Activated CD8-positive, alpha-beta T cell treated with anti-CD3 and anti-CD28 coated beads for 36 hours (primary cell): ENCODE measurements at regions not wholly inside any gene's neighbourhood (a gene's known extent, or its start where the extent isn't known, plus 50 kb on each side); places are given as distances from the start of the nearest gene placed in this dataset.

Source experiments
- ATAC-seq: fragments of 200-7000 bp; cut with Tn5 transposase; one replicate; pipeline ENCODE4 v1.10.0; 2021; ENCODE audit warnings: mild to moderate bottlenecking, moderate library complexity
- CTCF ChIA-PET: fragments of 350-600 bp; sonication (Branson Sonifier 250); formaldehyde crosslinking; loops from one replicate; lab custom pipeline; 2021; ENCODE audit warnings: antibody characterized with exemption; lab: Charles Lee
- POLR2A ChIA-PET: fragments of 350-600 bp; sonication (Branson Sonifier 250); formaldehyde crosslinking; loops from one replicate; lab custom pipeline; 2021; ENCODE audit warnings: antibody characterized with exemption; lab: Charles Lee
- DNase-seq: peaks from one replicate; pipeline ENCODE4 v3.0.0-alpha.2; 2020
- H3K27ac Mint-ChIP-seq: one replicate; pipeline ENCODE4 v1.8.0; 2021; ENCODE audit warnings: mild to moderate bottlenecking, mixed read lengths
- H3K27me3 Mint-ChIP-seq: one replicate; pipeline ENCODE4 v1.8.0; 2021; ENCODE audit warnings: mixed read lengths
- H3K36me3 Mint-ChIP-seq: one replicate; pipeline ENCODE4 v1.8.0; 2021; ENCODE audit warnings: low read depth, mixed read lengths
- H3K4me1 Mint-ChIP-seq: one replicate; pipeline ENCODE4 v1.8.0; 2021; ENCODE audit warnings: low read depth, mixed read lengths
- H3K4me3 Mint-ChIP-seq: one replicate; pipeline ENCODE4 v1.8.0; 2021; ENCODE audit warnings: mild to moderate bottlenecking, moderate library complexity, mixed read lengths
- H3K9me3 Mint-ChIP-seq: one replicate; pipeline ENCODE4 v1.8.0; 2021; ENCODE audit warnings: mixed read lengths
- CTCF ChIP-seq: fragments of 200-600 bp; IDR thresholded peaks from one replicate; pipeline ENCODE4 v1.8.0; 2022; ENCODE audit warnings: antibody characterized with exemption, mild to moderate bottlenecking
- intact Hi-C: fragments of 100-400 bp; cut with micrococcal nuclease; formaldehyde crosslinking; loops from one replicate; pipeline ENCODE4 v1.10.0; 2022

GRCh38 chr13:53537586-53537985 lies 509.0 kb downstream of the OLFM4 start:
- Mint-ChIP-seq H3K4me3 (no peak overlapping the region), H3K9me3 (peaks cover 5% of the 10 kb centered on the region), H3K27ac (no peak overlapping the region), H3K36me3 (no peaks in the 10 kb centered on the region), H3K4me1 (no peaks in the 10 kb centered on the region), H3K27me3 (no peaks in the 10 kb centered on the region)
- POLR2A ChIA-PET: no interaction called here
- CTCF ChIA-PET: no interaction called here
- intact Hi-C loops: no loop called here
- TF ChIP-seq CTCF: no peak
- no peak for DNase-seq
- ATAC-seq: no peak

- ChIA-PET CTCF (no interaction called here), POLR2A (no interaction called here)
- no peak for ATAC-seq
- TF ChIP-seq CTCF: no peak
- intact Hi-C loops: no loop called here
- no peaks in the 10 kb centered on the region for H3K36me3 Mint-ChIP-seq
- H3K27ac Mint-ChIP-seq: no peak overlapping the region
- H3K9me3 Mint-ChIP-seq: peaks cover 11% of the 10 kb centered on the region
- no peak for DNase-seq
- no peak overlapping the region for H3K4me3 Mint-ChIP-seq
- H3K4me1 Mint-ChIP-seq: no peaks in the 10 kb centered on the region
- no peaks in the 10 kb centered on the region for H3K27me3 Mint-ChIP-seq
Observed at GRCh38 chr13:53545340-53545941, 516.8 kb downstream of the OLFM4 start.

- no peak for DNase-seq
Observed at GRCh38 chr13:53560556-53560955, 531.9 kb downstream of the OLFM4 start.

GRCh38 chr13:53562419-53562818 lies 533.8 kb downstream of the OLFM4 start:
- ATAC-seq (no peak), DNase-seq (no peak)
- TF ChIP-seq CTCF: no peak
- Mint-ChIP-seq H3K4me1 (no peaks in the 10 kb centered on the region), H3K4me3 (no peak overlapping the region), H3K27me3 (no peaks in the 10 kb centered on the region), H3K27ac (no peak overlapping the region), H3K9me3 (peaks cover 4% of the 10 kb centered on the region), H3K36me3 (no peaks in the 10 kb centered on the region)
- CTCF ChIA-PET: no interaction called here
- intact Hi-C loops: no loop called here
- POLR2A ChIA-PET: no interaction called here

More at GRCh38 chr13:53560556-53560955, 531.9 kb downstream of the OLFM4 start:
- ChIA-PET POLR2A (no interaction called here), CTCF (interaction anchor here (0.8 kb wide), 1 partner anchor 138 kb away, joined by 3 read pairs; no protein-coding TSS in a partner anchor)
- H3K27me3 Mint-ChIP-seq: no peaks in the 10 kb centered on the region
- no peak for TF ChIP-seq CTCF
- no peak for ATAC-seq
- no peaks in the 10 kb centered on the region for H3K36me3 Mint-ChIP-seq
- no peaks in the 10 kb centered on the region for H3K4me1 Mint-ChIP-seq
- H3K27ac Mint-ChIP-seq: no peak overlapping the region
- intact Hi-C loops: no loop called here
- H3K9me3 Mint-ChIP-seq: peaks cover 5% of the 10 kb centered on the region
- no peak overlapping the region for H3K4me3 Mint-ChIP-seq

- Mint-ChIP-seq H3K27ac (no peak overlapping the region), H3K36me3 (no peaks in the 10 kb centered on the region), H3K4me1 (no peaks in the 10 kb centered on the region), H3K27me3 (no peaks in the 10 kb centered on the region), H3K9me3 (peaks cover 14% of the 10 kb centered on the region), H3K4me3 (no peak overlapping the region)
- ATAC-seq (no peak), DNase-seq (no peak)
- CTCF ChIA-PET: no interaction called here
- no peak for TF ChIP-seq CTCF
- POLR2A ChIA-PET: no interaction called here
- intact Hi-C loops: no loop called here
Observed at GRCh38 chr13:53568491-53568890, 539.9 kb downstream of the OLFM4 start.
